GM19467 (cell line): ENCODE measurements at regions not wholly inside any gene's neighbourhood (a gene's known extent, or its start where the extent isn't known, plus 50 kb on each side); places are given as distances from the start of the nearest gene placed in this dataset.

Experiments used
- ATAC-seq: cut with Tn5 transposase; IDR thresholded peaks from one replicate; pipeline ENCODE4 v1.9.1; 2021; ENCODE audit warnings: mild to moderate bottlenecking, moderate library complexity; ENCODE audit not compliant: unreplicated experiment

- ATAC-seq, result no peak
Measured at GRCh38 chr2:12299431-12299830, 417.3 kb upstream of the TRIB2 start.

GRCh38 chr2:12300019-12300602, 416.6 kb upstream of the TRIB2 start:
- no peak for ATAC-seq

GRCh38 chr2:12300927-12301326, 415.8 kb upstream of the TRIB2 start:
- no peak for ATAC-seq

DNA sequence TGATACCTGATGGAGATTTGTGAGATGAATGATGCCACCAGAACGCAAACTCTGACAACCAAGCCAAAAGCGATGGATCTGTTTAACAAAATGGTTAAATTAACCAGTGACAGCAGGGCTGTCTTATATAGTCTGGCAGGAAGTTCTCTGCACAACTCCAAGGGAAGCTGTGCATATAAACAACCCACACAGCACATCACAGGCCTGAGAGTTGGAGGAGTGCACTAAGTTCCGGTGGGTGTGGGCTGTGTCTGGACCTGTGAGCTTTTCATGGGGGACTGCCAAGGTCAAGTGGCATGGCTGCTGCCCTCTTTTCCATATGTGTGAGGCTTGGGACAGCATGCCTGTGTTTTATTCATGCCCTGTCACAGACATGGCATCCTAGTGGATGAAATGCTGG, 414.6 kb upstream of the TRIB2 start:
- no peak for ATAC-seq

DNA sequence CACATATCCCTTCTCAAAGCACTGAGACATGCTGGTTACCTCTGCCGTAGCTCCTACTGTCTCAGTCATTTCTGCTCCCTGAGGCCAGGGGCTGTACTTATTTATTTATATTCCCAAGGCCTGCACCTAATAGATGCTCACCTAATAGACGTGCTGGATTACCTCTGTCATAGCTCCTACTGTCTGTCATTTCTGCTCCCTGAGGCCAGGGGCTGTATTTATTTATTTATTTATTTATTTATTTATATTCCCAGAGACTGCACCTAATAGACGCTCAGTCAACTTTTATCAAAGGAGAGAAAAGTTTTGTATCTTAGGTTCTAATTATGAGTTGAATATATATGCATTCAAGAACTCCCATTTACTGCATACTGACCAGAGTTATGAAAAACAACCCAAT, 414.0 kb upstream of the TRIB2 start:
- ATAC-seq, result no peak

- no peak for ATAC-seq
Measured at GRCh38 chr2:12303181-12304030, 413.3 kb upstream of the TRIB2 start.

DNA sequence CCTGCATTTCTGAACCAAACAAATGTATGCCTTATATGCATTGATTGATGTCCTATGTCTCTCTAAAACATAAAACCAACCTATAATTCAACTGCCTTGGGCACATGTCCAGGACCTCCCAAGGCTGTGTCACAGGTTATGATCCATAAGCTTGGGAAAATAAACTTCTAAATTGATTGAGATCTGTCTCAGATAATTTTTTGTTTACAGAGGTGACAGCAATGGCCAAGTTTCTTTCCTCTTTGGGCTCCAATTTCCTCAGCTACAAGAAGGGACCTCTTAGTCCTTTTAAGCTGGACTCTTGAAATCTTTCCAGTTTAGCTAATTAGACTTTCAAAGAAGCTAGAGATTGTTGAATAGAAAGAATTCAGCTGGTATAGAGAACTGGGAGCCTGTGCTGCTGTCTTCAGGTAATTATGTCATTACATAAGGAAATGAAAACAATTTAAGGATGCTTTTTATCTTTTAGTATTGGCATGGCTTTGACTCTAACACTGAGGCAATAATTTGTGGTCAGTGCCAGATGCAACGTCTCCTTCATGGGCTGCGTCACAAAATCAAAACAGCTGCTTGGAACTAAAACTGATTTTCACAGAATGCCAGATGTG, 412.1 kb upstream of the TRIB2 start:
- no peak for ATAC-seq

DNA sequence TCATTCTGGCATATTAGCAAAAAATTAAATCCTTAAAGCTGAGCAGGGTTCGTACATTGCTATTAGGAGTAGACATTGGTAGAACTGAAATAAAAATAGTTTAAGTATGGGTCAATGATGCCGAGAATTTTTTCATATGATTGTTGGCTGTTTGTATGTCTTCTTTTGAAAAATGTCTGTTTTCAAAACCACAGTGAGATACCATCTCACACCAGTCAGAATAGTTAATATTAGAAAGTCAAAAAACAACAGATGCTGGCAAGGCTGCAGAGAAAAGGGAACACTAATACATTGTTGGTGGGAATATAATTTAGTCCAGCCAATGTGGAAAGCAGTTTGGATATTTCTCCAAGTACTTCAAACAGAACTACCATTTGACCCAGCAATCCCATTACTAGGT, 410.8 kb upstream of the TRIB2 start:
- ATAC-seq, result no peak

- no peak for ATAC-seq
Measured at GRCh38 chr2:12310399-12310798, 406.3 kb upstream of the TRIB2 start.

DNA sequence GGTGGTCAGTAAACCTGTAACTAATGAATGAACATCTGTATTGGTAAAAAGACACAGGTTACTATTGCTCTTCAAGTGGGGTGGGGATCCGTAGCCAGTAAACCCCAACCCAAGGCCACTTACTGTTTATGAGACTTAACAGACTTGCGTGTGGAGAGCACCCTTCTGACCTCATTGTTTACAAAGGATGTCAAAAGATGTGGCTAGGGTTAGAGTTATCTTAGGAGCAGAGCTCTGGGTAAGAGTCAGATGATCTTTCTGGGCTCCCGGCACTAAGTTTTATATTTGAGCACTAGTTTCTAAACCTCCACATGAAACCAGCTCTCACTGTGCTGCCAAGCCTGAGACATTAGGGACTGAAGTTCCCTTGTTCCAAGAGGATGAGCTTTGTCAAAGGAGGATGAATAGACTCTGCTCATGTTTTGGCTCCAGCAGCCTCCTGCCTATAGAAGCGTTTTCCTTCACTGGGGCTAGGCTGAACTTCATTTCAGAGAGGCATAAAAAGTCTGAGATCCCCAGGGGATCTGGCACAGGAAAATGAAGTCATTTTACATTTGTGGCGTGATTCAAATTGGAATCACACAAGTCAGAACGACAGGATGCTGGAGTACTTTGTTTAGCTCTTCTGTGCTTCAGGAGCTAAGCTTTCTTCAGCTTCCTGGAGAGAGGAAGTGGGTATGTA, 403.1 kb upstream of the TRIB2 start:
- ATAC-seq, result no peak

GRCh38 chr2:12314127-12314760, 402.5 kb upstream of the TRIB2 start:
- no peak for ATAC-seq

DNA sequence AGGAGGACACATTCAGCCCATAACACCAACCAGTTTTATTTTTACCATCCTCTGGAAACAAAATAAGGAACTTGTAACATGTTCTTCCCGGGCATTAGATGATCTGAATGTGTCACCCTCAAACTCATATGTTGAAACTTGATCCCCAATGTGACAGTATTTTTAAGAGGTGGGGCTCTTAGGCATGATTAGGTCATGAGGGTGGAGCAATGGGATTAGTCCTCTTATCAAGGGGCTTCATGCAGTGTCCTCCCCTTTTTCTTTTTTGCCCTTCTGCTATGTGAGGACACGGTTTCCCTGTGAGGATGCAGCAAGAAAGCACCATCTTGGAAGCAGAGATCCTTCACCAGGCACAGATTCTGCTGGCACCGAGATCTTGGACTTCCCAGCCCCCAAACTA, 401.5 kb upstream of the TRIB2 start:
- ATAC-seq, result no peak

- ATAC-seq, result no peak
Measured at GRCh38 chr2:12316476-12316875, 400.3 kb upstream of the TRIB2 start.

- no peak for ATAC-seq
Measured at GRCh38 chr2:12317286-12317685, 399.4 kb upstream of the TRIB2 start.

DNA sequence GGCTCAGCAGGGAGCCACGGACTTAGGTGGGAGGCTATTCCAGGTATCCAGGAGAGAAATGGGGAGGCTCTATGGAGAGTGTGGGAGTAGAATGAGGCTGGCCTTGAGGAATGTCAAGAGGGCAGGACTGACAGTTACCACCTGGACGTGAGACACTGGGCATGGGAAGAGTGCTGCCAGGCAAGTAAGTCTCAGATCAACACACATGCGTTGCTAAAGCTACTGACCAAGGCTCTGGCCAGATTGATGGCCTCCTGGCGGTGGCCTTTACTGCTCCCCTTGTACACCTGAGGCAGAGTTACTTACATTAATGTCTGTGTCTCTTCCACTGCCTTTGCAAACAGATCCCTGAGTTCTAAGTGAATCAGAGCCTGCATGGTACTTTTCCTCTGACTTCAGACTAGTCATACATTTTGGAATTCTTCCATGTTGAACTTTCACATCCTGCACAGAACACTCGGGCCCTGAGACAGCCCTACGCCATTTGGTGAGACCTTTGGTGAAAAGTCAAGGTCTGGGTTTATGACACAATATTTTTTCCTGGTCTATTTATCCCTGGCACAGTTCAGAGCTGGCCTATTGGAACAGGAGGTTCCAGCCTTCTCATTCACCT, 398.8 kb upstream of the TRIB2 start:
- ATAC-seq, result no peak

GRCh38 chr2:12318427-12319057, 398.2 kb upstream of the TRIB2 start:
- no peak for ATAC-seq

GRCh38 chr2:12320027-12320734, 396.6 kb upstream of the TRIB2 start:
- no peak for ATAC-seq

GRCh38 chr2:12320991-12321641, 395.6 kb upstream of the TRIB2 start:
- no peak for ATAC-seq

DNA sequence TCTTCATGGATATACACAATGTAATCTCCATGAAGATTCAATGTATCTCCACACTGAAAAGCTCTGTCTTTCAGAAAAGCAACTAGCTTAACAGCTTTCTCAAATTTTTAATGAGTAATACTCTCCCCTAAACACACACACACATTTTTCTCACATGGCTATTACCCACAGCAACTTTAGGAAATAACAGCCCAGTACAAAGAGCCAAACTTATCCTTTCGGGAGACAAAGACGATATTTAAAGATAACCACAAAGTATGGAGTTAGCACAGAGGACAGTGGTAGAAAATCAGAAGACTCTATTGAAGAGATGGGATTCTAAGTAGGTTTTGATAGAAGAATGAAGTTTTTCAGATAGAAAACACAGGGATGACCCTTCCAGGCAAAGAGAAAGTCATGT, 394.9 kb upstream of the TRIB2 start:
- ATAC-seq, result no peak
